NCI-H2029 treated with DMSO at 0.1 percent for 48 hours (cell line): ENCODE measurements at regions not wholly inside any gene's neighbourhood (a gene's known extent, or its start where the extent isn't known, plus 50 kb on each side); places are given as distances from the start of the nearest gene placed in this dataset.
"Not testable (repeated sequence)": the region's sequence is repeated elsewhere in the genome, so short reads cannot be mapped to it uniquely, and the experiment has no call there.

Source experiments
- DNase-seq: peaks from one replicate; lab custom pipeline; 2025; lab: John Stamatoyannopoulos, UW

DNA sequence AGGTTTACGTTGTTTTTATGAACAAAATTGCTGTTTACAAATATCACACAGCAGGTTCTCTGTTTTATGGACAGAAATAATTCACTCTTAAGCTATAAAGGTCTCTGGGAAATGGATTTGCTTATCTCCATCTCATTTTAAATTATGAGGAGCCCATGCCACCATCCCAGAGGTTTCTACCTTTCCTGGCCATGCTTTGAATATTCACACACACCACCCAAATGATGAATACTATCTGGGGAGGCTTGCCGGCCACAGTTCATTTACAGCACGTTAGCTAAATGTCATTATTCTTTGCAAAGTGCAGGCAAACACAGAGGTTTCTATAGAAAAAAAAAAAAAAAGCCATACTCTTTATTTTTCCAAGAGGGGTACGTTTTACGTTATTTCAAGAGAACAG, 1446.7 kb downstream of the FAM181B start:
- no peak for DNase-seq

DNA sequence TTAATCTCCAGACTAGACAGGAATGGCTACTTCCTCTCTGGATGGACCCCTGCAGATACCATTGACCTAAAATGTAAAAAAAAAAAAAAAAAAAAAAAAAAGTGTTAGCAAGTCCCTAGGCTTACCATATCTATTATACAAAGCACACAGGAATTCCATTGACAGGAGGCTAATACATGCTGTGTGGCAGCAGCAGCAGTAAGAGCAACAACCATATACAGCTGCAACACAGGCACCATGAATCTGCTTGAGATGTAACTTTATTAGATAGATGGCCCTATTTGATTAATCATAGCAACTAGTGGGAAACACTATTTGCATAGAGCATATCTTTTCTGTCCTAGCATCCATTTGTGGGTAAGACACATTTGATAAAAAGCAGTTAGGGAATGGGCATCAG, 1447.1 kb downstream of the FAM181B start:
- no peak for DNase-seq

DNA sequence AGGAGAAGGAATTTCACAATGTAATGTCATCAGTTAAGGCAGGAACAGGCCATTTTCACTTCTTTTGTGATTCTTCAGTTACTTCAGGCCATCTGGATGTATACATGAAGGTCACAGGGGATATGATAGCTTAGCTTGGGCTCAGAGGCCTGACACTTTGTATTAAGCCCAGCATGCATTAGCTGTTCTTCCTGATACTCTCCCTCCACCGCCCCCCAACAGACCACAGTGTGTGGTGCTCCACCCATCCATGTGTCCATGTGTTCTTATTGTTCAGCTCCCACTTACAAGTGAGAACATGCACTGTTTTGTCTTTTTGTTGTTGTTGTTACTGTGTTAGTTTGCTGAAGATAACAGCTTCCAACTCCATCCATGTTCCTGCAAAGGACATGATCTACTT, 1453.4 kb downstream of the FAM181B start:
- DNase-seq: not testable (repeated sequence)

- no peak for DNase-seq
Measured at GRCh38 chr11:81278991-81279390, 1454.7 kb downstream of the FAM181B start.

- no peak for DNase-seq
Measured at GRCh38 chr11:81270686-81271085, 1463.0 kb downstream of the FAM181B start.

- no peak for DNase-seq
Measured at GRCh38 chr11:81267246-81267645, 1466.4 kb downstream of the FAM181B start.

- DNase-seq: no peak
Measured at GRCh38 chr11:81259471-81259870, 1474.2 kb downstream of the FAM181B start.

DNA sequence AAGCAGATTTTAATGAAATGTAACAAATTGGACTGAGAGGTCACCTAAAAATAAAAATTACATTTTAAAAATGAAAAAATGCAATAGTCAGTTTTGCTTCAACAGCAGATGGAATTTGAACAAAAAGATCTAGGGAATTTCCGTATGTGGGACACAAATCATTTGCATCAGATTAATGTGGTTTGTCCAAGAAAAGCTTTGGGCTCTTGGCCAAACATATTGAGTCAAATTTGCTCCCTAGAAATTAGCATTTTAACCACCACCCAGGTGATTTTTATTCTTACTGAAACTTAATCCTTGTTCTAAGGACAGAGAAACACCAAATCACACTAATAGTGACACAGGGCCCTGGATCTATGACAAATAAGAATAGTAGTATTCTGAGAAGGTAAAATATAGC, 1477.8 kb downstream of the FAM181B start:
- DNase-seq: no peak

DNA sequence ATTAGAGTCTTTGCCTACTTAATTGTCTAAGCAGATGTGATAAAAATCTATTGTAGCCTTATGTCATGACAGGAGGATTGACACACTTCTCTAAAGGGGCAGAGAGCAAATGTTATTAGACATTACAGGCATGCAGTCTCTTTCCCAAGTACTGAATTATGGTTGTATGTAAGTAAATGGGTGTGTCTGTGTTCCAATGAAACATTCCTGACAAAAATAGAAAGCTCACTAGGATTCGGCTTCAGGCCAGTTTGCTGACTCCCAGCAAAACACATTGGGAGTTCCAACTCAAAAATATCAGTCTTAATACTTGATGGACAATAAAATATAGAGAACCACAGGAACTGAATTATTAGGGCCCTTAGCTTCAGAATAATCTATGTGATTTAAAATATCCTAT, 1480.4 kb downstream of the FAM181B start:
- no peak for DNase-seq

DNA sequence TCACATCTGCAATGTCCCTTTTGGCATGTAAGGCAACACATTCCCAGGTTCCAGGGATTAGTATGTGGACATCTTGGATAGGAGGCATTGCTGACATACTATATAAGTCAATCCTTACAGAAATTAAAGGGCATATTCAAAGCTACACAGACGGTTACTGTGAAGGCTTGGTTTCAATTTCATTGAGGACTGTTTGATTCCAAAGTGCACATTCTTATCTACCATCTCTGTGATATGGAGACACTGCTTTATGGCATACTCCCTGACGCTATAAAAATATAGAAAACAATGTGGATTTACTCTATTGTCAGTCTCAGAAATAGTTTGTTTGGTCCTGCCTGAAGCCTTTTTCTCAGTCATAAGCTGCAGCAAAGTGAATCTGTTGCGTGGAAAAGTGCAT, 1486.7 kb downstream of the FAM181B start:
- no peak for DNase-seq

DNA sequence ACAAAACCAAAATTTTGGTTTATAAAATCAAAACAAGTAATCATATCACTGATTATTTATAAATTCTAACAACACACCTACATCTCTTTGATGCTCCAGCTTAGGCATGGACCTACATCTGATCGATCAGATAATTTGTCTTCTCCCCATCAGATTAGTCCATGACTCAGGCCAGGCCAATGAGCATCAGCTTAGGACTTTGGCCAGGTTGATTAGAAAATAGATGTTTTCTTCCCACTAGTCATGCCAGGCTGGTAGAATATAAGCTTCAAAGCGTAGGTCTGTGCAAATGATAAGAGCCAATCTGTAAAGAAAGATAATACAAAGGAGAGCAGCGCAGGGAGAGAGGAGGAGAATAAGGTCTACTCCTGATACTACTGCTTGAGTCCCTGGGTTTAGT, 1487.9 kb downstream of the FAM181B start:
- no peak for DNase-seq

- no peak for DNase-seq
Measured at GRCh38 chr11:81241672-81242275, 1491.9 kb downstream of the FAM181B start.

DNA sequence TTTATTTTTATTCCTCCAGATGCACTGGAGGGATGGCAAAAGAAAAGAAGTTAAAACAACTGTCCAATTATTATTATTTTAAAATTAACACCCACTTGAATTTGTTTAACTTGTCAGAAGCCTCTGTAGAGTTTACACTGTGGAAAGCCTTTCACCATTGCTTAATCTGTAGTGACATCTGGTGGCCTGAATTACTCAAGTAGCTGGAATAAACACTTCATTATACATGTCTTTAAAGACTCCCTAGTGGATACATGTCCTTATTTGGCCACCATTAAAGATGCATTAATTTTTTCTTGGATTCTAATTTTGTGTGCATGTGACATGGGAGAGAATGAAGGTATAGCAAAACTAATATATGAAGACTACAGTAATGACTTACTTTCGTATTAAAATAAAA, 1496.5 kb downstream of the FAM181B start:
- no peak for DNase-seq

DNA sequence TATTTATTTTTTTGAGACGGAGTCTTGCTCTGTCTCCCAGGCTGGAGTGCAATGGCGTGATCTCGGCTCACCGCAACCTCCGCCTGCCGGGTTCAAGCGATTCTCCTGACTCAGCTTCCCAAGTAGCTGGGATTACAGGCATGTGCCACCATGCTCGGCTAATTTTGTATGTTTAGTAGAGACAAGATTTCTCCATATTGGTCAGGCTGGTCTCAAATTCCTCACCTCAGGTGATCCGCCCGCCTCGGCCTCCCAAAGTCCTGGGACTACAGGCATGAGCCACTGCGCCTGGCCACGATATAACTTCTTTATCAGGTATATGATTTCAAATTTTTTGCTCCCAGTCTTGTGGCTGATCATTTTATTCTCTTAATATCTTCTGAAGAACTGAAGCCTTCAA, 1506.3 kb downstream of the FAM181B start:
- DNase-seq: not testable (repeated sequence)

DNA sequence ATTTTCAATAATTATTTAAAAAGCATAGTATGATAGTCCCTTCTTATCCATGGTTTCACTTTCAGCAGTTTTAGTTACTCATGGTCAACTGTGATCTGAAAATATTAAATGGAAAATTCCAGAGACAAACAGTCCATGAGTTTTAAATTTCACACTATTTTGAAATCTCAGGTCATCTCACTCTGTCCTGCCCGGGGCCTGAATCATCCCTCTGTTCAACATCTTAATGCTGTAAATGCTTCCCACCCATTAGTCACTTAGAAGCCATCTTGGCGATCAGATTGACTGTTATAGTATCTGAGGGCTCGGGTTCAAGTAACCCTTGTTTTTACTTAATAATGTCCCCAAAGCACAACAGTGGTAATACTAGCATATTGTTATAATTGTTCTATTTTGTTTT, 1509.3 kb downstream of the FAM181B start:
- DNase-seq: no peak

DNA sequence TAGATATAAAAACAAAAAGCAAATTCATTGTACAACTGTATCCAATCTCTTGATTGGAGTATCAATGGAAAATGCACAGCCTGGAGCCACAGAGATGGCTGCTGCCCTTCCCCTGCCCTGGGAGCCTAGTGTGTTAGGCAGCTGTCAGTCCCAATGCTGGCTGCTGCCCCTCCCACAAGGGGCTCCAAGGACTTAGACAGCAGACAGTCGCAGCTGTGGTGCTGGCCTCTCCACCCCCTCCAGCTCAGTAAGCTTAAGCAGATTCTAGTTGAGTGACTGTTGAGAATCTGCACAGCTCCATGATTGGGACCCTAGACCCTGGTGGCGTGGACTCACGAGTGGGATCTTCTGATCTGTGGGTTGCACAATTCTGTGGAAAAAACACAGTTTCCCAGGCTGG, 1511.2 kb downstream of the FAM181B start:
- DNase-seq: no peak

DNA sequence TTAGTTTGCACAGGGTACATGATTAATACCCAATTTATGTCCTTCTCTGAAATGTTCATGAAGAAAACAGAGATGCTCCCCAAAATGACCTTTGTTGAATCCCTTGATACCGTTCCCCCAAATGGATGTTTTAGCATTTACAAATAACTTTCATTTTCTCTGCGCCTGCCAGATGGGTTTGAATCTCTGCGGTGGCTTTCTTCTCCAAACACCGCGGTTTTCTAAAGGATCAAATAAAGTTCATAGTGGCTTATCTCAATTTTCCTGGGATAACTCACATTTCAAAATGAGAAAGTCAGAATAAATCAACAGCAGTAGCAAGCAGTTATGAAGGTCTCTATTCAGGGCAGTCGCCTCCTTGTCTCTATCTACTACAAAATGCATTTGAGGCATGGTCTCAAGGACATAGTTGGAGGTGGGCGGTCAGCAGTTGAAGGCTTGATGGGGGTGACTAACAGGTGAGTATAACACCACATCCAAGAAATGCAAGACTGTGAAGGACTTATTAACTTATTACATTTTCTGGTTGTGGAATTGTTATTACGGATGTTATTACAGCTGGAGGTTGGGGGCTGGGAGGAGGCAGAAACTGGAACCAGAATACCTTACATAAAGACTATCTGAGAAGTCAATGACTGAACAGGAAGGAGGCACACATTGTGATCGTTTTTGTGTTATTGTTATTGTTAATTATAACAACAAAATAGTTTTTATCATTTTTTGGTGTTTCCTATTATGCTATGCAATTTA, 1513.3 kb downstream of the FAM181B start:
- no peak for DNase-seq

GRCh38 chr11:81219661-81220060, 1514.0 kb downstream of the FAM181B start:
- no peak for DNase-seq

DNA sequence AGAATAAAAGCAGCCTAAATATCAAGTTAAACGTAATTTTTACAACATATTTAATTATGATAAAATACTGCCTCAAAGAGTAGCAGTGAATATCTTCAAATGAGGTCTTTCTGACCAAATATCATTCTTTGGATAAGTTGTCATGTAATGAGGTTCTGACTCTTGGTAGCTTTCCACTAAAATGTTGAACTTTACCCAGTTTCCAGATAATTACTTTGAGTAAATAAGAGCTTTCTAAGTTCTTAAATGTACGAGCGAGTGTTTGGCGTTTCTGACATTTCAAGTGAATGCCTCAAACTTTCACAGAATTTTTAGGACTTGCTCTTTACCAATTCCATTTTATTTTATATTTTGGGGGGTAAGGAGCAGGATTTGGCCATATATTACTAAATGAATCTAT, 1515.2 kb downstream of the FAM181B start:
- DNase-seq: no peak

DNA sequence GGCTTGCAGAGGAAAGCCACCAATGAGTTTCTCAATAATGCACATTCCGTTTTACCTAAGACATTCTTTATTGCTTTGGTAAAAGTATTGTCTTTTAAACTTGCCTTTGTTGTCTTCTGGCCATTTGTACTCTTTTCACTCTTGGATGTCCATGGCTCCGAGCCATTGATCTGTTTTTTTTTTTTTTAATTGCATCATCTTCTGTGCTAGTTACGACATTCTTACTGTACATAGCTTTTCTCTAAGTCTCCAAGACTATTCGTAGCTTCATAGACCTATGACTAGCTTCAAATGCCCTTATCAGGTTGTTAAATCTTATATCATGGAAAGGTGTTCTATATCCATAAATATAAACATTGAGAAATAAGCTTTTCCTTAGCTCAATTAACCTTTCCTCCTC, 1522.6 kb downstream of the FAM181B start:
- no peak for DNase-seq

DNA sequence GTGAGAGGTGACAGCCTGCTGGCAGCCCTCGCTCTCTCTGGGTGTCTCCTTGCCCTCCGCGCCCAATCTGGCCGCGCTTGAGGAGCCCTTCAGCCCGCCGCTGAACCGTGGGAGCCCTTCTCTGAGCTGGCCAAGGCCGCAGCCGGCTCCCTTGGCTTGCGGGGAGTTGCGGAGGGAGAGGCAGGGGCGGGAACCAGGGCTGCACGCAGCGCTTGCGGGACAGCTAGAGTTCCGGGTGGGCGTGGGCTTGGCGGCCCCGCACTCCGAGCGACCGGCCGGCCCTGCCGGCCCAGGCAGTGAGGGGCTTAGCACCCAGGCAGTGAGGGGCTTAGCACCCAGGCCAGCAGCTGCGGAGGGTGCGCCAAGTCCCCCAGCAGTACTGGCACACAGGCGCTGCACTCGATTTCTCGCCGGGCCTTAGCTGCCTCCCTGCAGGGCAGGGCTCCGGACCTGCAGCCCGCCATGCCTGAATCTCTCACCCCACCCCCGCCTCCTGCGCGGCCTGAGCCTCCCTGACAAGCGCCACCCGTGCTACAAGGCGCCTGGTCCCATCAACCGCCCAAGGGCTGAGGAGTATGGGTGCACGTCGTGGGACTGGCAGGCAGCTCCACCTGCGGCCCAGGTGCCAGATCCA, 1526.1 kb downstream of the FAM181B start:
- DNase-seq: no peak

DNA sequence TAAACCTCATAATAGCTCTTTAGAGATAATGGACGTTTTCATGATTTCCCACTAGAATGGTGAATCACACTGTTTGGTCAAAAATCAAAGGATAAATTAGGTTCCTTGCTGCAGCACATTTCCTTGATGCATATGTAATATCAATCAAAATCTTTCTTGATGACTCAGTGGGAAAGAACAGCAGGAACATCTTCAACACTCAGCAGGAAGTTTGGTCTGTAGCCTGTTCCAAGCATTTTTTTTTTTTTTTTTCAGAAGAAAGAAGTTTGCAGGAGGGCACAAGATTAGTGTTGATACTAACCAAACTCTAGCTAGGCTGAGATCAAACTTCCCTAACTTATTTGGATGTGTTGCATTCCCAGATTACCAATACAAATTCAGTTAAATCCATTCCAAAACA, 1529.8 kb downstream of the FAM181B start:
- DNase-seq: no peak

- no peak for DNase-seq
Measured at GRCh38 chr11:81197396-81197795, 1536.3 kb downstream of the FAM181B start.

DNA sequence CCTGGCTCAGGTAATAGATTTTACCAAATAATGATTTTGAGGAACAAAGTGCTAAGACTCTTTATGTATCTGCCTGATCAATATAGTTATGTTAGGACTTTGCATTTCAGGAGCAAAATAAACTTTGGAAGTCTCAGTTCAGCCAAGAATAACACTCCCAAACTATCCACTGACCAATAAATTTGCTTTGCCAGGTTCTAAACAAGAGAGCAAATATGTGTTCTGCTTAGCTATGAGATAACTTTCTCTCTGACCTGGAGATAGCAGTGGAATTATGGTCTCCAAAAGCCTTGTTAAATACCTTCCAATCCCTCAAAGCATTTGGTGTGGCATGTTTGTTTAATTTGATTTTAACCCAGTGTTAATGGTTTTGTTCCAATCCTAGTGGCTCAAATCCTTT, 1541.1 kb downstream of the FAM181B start:
- DNase-seq: no peak
